ENCODE measurements at regions not wholly inside any gene's neighbourhood (a gene's known extent, or its start where the extent isn't known, plus 50 kb on each side); places are given as distances from the start of the nearest gene placed in this dataset.

DNA sequence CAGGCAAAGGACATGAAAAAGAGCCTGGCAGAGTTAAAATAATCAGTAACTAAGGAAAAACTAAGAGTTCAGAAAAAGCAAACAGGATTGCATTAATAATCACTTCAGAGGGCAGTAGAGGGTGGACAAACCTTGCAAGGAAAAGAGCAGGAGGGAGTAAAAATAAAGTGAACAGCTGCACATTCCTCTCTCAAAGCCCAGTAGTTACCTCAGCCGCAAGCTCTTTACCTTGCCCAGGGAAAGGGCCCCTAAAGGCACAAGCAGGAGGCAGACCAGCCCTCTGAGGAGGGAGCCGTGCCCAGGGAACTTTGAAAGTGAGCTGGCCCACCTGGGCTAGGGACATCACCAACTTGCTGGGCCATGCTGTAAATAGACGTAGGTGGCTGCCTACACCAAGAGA, 196.9 kb downstream of the C1D start:
- H3K4me3 ChIP-seq (ENCODE audit: control insufficient read depth, low read depth, low read length): no peak overlapping the region
- TF ChIP-seq CTCF (IDR thresholded peaks at IDR 0.05; ENCODE audit: control insufficient read depth, insufficient read depth, low read depth, low read length, missing control alignments): no peak
- DNase-seq (ENCODE audit: low read depth): no peak

GRCh38 chr2:67867735-67868134, 195.1 kb downstream of the C1D start:
- no peak overlapping the region for H3K4me3 ChIP-seq (ENCODE audit: control insufficient read depth, low read depth, low read length)
- no peak for TF ChIP-seq CTCF (IDR thresholded peaks at IDR 0.05; ENCODE audit: control insufficient read depth, insufficient read depth, low read depth, low read length, missing control alignments)
- DNase-seq (ENCODE audit: low read depth): no peak

GRCh38 chr2:67871686-67872412, 191.0 kb downstream of the C1D start:
- peak; percentile 95 for DNase-seq (ENCODE audit: low read depth)

GRCh38 chr2:67872481-67872880, 190.3 kb downstream of the C1D start:
- TF ChIP-seq CTCF (IDR thresholded peaks at IDR 0.05; ENCODE audit: control insufficient read depth, insufficient read depth, low read depth, low read length, missing control alignments): no peak
- no peak overlapping the region for H3K4me3 ChIP-seq (ENCODE audit: control insufficient read depth, low read depth, low read length)

More at GRCh38 chr2:67871686-67872412, 191.0 kb downstream of the C1D start:
- H3K4me3 ChIP-seq (ENCODE audit: control insufficient read depth, low read depth, low read length): no peak overlapping the region
- no peak for TF ChIP-seq CTCF (IDR thresholded peaks at IDR 0.05; ENCODE audit: control insufficient read depth, insufficient read depth, low read depth, low read length, missing control alignments)

DNA sequence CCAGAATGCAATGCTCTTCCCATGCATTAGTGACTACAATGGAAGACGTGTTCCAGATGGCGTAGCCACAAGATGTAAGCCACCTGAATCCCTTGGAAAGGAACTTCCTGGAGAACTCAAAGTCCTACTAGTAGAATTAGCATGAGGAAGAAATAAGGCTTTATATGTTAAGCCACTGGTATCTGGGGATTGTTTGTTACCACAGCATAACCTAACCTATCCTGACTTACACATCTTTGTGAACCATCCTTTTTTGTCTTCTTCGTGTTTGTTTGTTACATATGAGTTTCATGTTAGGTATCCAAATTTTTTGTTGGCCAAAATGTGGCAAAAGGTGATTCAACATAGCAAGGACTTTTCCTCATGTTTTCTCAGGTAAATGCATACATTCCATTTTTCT, 188.9 kb downstream of the C1D start:
- no peak for TF ChIP-seq CTCF (IDR thresholded peaks at IDR 0.05; ENCODE audit: control insufficient read depth, insufficient read depth, low read depth, low read length, missing control alignments)
- DNase-seq (ENCODE audit: low read depth): no peak
- H3K4me3 ChIP-seq (ENCODE audit: control insufficient read depth, low read depth, low read length): no peak overlapping the region

More at GRCh38 chr2:67872481-67872880, 190.3 kb downstream of the C1D start:
- no peak for DNase-seq (ENCODE audit: low read depth)

GRCh38 chr2:67876176-67876575, 186.6 kb downstream of the C1D start:
- TF ChIP-seq CTCF (IDR thresholded peaks at IDR 0.05; ENCODE audit: control insufficient read depth, insufficient read depth, low read depth, low read length, missing control alignments): no peak
- peak; percentile 82 for DNase-seq (ENCODE audit: low read depth)

More at GRCh38 chr2:67876176-67876575, 186.6 kb downstream of the C1D start:
- H3K4me3 ChIP-seq (ENCODE audit: control insufficient read depth, low read depth, low read length): no peak overlapping the region
